ENCODE measurements at regions not wholly inside any gene's neighbourhood (a gene's known extent, or its start where the extent isn't known, plus 50 kb on each side); places are given as distances from the start of the nearest gene placed in this dataset.

DNA sequence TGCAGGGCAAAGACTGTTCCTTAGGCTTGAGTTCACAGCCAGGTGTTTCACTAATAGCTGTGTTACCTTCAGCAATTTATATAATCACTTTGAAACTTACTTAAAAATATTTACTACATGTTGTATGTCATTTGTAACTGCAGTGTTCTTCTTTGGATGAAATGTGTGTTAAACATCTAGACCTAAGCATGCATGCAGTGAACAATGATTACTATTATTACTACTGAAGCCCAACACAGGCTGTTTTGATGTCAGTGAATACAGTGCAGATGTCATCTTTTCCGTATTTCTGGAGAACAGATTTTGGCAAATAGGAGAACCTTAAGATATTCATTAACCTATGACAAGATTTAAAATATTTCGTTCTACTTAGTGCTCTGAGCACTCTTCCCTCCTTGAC, 101.8 kb upstream of the ANK2 start:
- TF ChIP-seq YY1 (IDR thresholded peaks at IDR 0.05; ENCODE audit: insufficient read depth, insufficient read length), result no peak
- TF ChIP-seq SUZ12 (IDR thresholded peaks at IDR 0.05; ENCODE audit: extremely low read depth, insufficient read depth, insufficient read length), result no peak
